Right renal cortex interstitium (tissue), 3 donors: ENCODE measurements at regions not wholly inside any gene's neighbourhood (a gene's known extent, or its start where the extent isn't known, plus 50 kb on each side); places are given as distances from the start of the nearest gene placed in this dataset.
"Not testable (repeated sequence)": the region's sequence is repeated elsewhere in the genome, so short reads cannot be mapped to it uniquely, and the experiment has no call there.

Experiments
- DNase-seq, 3 donors: peaks; one replicate each; pipeline ENCODE4 v3.0.0-alpha.2; 2013; ENCODE audit warnings: low read depth in 3 of 3, low spot score in 2 of 3

GRCh38 chr14:71165121-71166031 is 258.1 kb downstream of the PCNX1 start:
- no peak for DNase-seq

- DNase-seq: peak; percentile 40 to 78 (median 65)
These were observed 259.1 kb downstream of the PCNX1 start for GRCh38 chr14:71166180-71166837.

GRCh38 chr14:71167325-71167950 is 260.2 kb downstream of the PCNX1 start:
- DNase-seq: not testable (repeated sequence)

- DNase-seq: not testable (repeated sequence)
These were observed 260.9 kb downstream of the PCNX1 start for GRCh38 chr14:71168161-71168560.

GRCh38 chr14:71168564-71169427 is 261.5 kb downstream of the PCNX1 start:
- no peak for DNase-seq

- no peak for DNase-seq
These were observed 262.6 kb downstream of the PCNX1 start for GRCh38 chr14:71169861-71170260.

GRCh38 chr14:71175491-71175890 is 268.2 kb downstream of the PCNX1 start:
- no peak for DNase-seq

GRCh38 chr14:71179066-71179465 is 271.8 kb downstream of the PCNX1 start:
- no peak for DNase-seq

- no peak for DNase-seq
These were observed 273.1 kb downstream of the PCNX1 start for GRCh38 chr14:71180397-71180796.

- no peak for DNase-seq
These were observed 274.1 kb downstream of the PCNX1 start for GRCh38 chr14:71181215-71182003.

GRCh38 chr14:71183876-71184689 is 276.8 kb downstream of the PCNX1 start:
- DNase-seq: no peak

- no peak for DNase-seq
These were observed 278.4 kb downstream of the PCNX1 start for GRCh38 chr14:71185637-71186036.

GRCh38 chr14:71187633-71188356 is 280.5 kb downstream of the PCNX1 start:
- DNase-seq: no peak

GRCh38 chr14:71190770-71191374 is 283.6 kb downstream of the PCNX1 start:
- DNase-seq: no peak

GRCh38 chr14:71193663-71194062 is 286.4 kb downstream of the PCNX1 start:
- DNase-seq: no peak

- DNase-seq: no peak
These were observed 287.0 kb downstream of the PCNX1 start for GRCh38 chr14:71194251-71194650.

GRCh38 chr14:71196921-71197320 is 289.7 kb downstream of the PCNX1 start:
- no peak for DNase-seq

- no peak for DNase-seq
These were observed 291.4 kb downstream of the PCNX1 start for GRCh38 chr14:71198687-71199086.
